Stomach smooth muscle (tissue), 2 donors: ENCODE measurements at regions not wholly inside any gene's neighbourhood (a gene's known extent, or its start where the extent isn't known, plus 50 kb on each side); places are given as distances from the start of the nearest gene placed in this dataset.

Source experiments
- H3K27ac ChIP-seq: one replicate; pipeline ENCODE4 v1.7.0; 2013; ENCODE audit warnings: mild to moderate bottlenecking, low read length, inconsistent platforms
- H3K27me3 ChIP-seq, 2 donors: one replicate each; pipeline ENCODE4 v1.7.0; 2013; ENCODE audit warnings: low read length in 2 of 2; ENCODE audit not compliant: insufficient read depth in 2 of 2, control insufficient read depth in 1 of 2
- H3K36me3 ChIP-seq, 2 donors: one replicate each; pipeline ENCODE4 v1.7.0; 2013; ENCODE audit warnings: low read length in 2 of 2; ENCODE audit not compliant: control insufficient read depth in 2 of 2, insufficient read depth in 2 of 2
- H3K4me1 ChIP-seq: one replicate; pipeline ENCODE4 v1.7.0; 2013; ENCODE audit warnings: low read length; ENCODE audit not compliant: control insufficient read depth, insufficient read depth
- H3K4me3 ChIP-seq, 2 donors: one replicate each; pipeline ENCODE4 v1.7.0; 2013; ENCODE audit warnings: low read length in 2 of 2
- H3K9ac ChIP-seq, 2 donors: one replicate each; pipeline ENCODE4 v1.7.0; 2013; ENCODE audit warnings: low read length in 2 of 2, mild to moderate bottlenecking in 1 of 2
- H3K9me3 ChIP-seq, 2 donors: one replicate each; pipeline ENCODE4 v1.7.0; 2013; ENCODE audit warnings: low read length in 2 of 2; ENCODE audit not compliant: control insufficient read depth in 2 of 2
- donor health status: healthy.
- donor health status: Pancreatic carcinoma.

GRCh38 chr7:98515201-98515600 lies 101.9 kb upstream of the NPTX2 start:
- no peaks in the 10 kb centered on the region for H3K4me1 ChIP-seq
- H3K36me3 ChIP-seq: no peaks in the 10 kb centered on the region
- H3K27ac ChIP-seq: no peak overlapping the region
- no peaks in the 10 kb centered on the region for H3K9me3 ChIP-seq
- H3K4me3 ChIP-seq: no peak overlapping the region
- peaks cover 0 to 2% of the 10 kb centered on the region in 2 donors for H3K27me3 ChIP-seq
- H3K9ac ChIP-seq: no peak overlapping the region

- H3K36me3 ChIP-seq: no peaks in the 10 kb centered on the region
- H3K9me3 ChIP-seq: no peaks in the 10 kb centered on the region
- H3K4me1 ChIP-seq: no peaks in the 10 kb centered on the region
- no peak overlapping the region for H3K9ac ChIP-seq
- H3K4me3 ChIP-seq: no peak overlapping the region
- peaks cover 0 to 2% of the 10 kb centered on the region in 2 donors for H3K27me3 ChIP-seq
- H3K27ac ChIP-seq: no peak overlapping the region
Measured at GRCh38 chr7:98514211-98515031, 102.7 kb upstream of the NPTX2 start.

- H3K9ac ChIP-seq: no peak overlapping the region
- H3K9me3 ChIP-seq: no peaks in the 10 kb centered on the region
- H3K36me3 ChIP-seq: no peaks in the 10 kb centered on the region
- H3K4me1 ChIP-seq: no peaks in the 10 kb centered on the region
- no peak overlapping the region for H3K27ac ChIP-seq
- H3K4me3 ChIP-seq: no peak overlapping the region
- peaks cover 0 to 2% of the 10 kb centered on the region in 2 donors for H3K27me3 ChIP-seq
Measured at GRCh38 chr7:98511175-98511574, 105.9 kb upstream of the NPTX2 start.

- H3K4me3 ChIP-seq: no peak overlapping the region
- H3K4me1 ChIP-seq: no peaks in the 10 kb centered on the region
- no peaks in the 10 kb centered on the region for H3K9me3 ChIP-seq
- no peaks in the 10 kb centered on the region for H3K36me3 ChIP-seq
- H3K27ac ChIP-seq: no peak overlapping the region
- H3K9ac ChIP-seq: no peak overlapping the region
- peaks cover 0 to 2% of the 10 kb centered on the region in 2 donors for H3K27me3 ChIP-seq
Measured at GRCh38 chr7:98509836-98510235, 107.2 kb upstream of the NPTX2 start.

- Histone ChIP-seq H3K9me3 (no peaks in the 10 kb centered on the region), H3K9ac (no peak overlapping the region), H3K4me1 (no peaks in the 10 kb centered on the region), H3K36me3 (no peaks in the 10 kb centered on the region), H3K27me3 (peaks cover 0 to 2% of the 10 kb centered on the region in 2 donors), H3K4me3 (no peak overlapping the region), H3K27ac (no peak overlapping the region)
Measured at GRCh38 chr7:98506471-98506870, 105.6 kb upstream of the BAIAP2L1 start.

- Histone ChIP-seq H3K4me3 (no peak overlapping the region), H3K36me3 (no peaks in the 10 kb centered on the region), H3K27ac (no peak overlapping the region), H3K9ac (no peak overlapping the region), H3K27me3 (no peaks in the 10 kb centered on the region), H3K4me1 (no peaks in the 10 kb centered on the region), H3K9me3 (peaks cover 6 to 9% of the 10 kb centered on the region in 2 donors)
Measured at GRCh38 chr7:98500764-98501163, 99.9 kb upstream of the BAIAP2L1 start.

GRCh38 chr7:98496618-98497017 lies 95.7 kb upstream of the BAIAP2L1 start:
- H3K4me3 ChIP-seq: no peak overlapping the region
- no peaks in the 10 kb centered on the region for H3K27me3 ChIP-seq
- H3K9me3 ChIP-seq: peaks cover 6 to 9% of the 10 kb centered on the region in 2 donors
- H3K9ac ChIP-seq: no peak overlapping the region
- H3K4me1 ChIP-seq: no peaks in the 10 kb centered on the region
- no peaks in the 10 kb centered on the region for H3K36me3 ChIP-seq
- no peak overlapping the region for H3K27ac ChIP-seq

- Histone ChIP-seq H3K4me1 (no peaks in the 10 kb centered on the region), H3K36me3 (no peaks in the 10 kb centered on the region), H3K4me3 (no peak overlapping the region), H3K9me3 (peaks cover 6 to 9% of the 10 kb centered on the region in 2 donors), H3K27me3 (no peaks in the 10 kb centered on the region), H3K27ac (no peak overlapping the region), H3K9ac (no peak overlapping the region)
Measured at GRCh38 chr7:98495200-98495955, 94.5 kb upstream of the BAIAP2L1 start.

GRCh38 chr7:98493030-98493778 lies 92.3 kb upstream of the BAIAP2L1 start:
- H3K36me3 ChIP-seq: no peaks in the 10 kb centered on the region
- H3K4me3 ChIP-seq: no peak overlapping the region
- H3K4me1 ChIP-seq: no peaks in the 10 kb centered on the region
- H3K27me3 ChIP-seq: no peaks in the 10 kb centered on the region
- H3K9me3 ChIP-seq: peaks cover 3 to 9% of the 10 kb centered on the region in 2 donors
- H3K27ac ChIP-seq: no peak overlapping the region
- no peak overlapping the region for H3K9ac ChIP-seq

- H3K36me3 ChIP-seq: no peaks in the 10 kb centered on the region
- H3K9ac ChIP-seq: no peak overlapping the region
- no peaks in the 10 kb centered on the region for H3K27me3 ChIP-seq
- H3K27ac ChIP-seq: no peak overlapping the region
- H3K9me3 ChIP-seq: peaks cover 0 to 5% of the 10 kb centered on the region in 2 donors
- H3K4me1 ChIP-seq: no peaks in the 10 kb centered on the region
- H3K4me3 ChIP-seq: no peak overlapping the region
Measured at GRCh38 chr7:98488167-98488566, 87.3 kb upstream of the BAIAP2L1 start.
